Right lobe of liver (tissue), 6 donors: ENCODE measurements at regions not wholly inside any gene's neighbourhood (a gene's known extent, or its start where the extent isn't known, plus 50 kb on each side); places are given as distances from the start of the nearest gene placed in this dataset.

Experiments
- ATAC-seq, 4 donors: fragments of 200-7000 bp; cut with Tn5 transposase; one replicate each; pipeline ENCODE4 v1.9.1; 2020; ENCODE audit warnings: mild to moderate bottlenecking in 4 of 4, moderate library complexity in 4 of 4
- DNase-seq, 3 donors: peaks; one replicate each; pipeline ENCODE4 v3.0.0-alpha.2; 2020
- H3K27ac ChIP-seq, 3 donors: fragments of 200-600 bp; one replicate each; pipeline ENCODE4 v1.8.0; 2022
- H3K27me3 ChIP-seq, 2 donors: fragments of 200-600 bp; one replicate each; pipeline ENCODE4 v1.8.0; 2022
- H3K36me3 ChIP-seq, 4 donors: fragments of 200-600 bp; sonication (generic) in 1 of 4; one replicate each; pipeline versions ENCODE4 v1.5.1 to v1.8.0; 2017 to 2022; ENCODE audit warnings: control low read depth in 1 of 4
- H3K4me1 ChIP-seq, 4 donors: fragments of 200-600 bp; sonication (generic) in 1 of 4; one replicate each; pipeline versions ENCODE4 v1.5.1 to v1.8.0; 2017 to 2022; ENCODE audit warnings: control low read depth in 1 of 4
- H3K4me3 ChIP-seq, 3 donors: fragments of 200-600 bp; one replicate each; pipeline ENCODE4 v1.8.0; 2022
- H3K9me3 ChIP-seq, 4 donors: fragments of 200-600 bp; sonication (generic) in 1 of 4; one replicate each; pipeline versions ENCODE4 v1.5.1 to v1.8.0; 2017 to 2022; ENCODE audit warnings: control low read depth in 1 of 4
- POLR2A ChIP-seq: fragments of 450-650 bp; IDR thresholded peaks from one replicate; pipeline ENCODE4 v1.6.1; 2017; ENCODE audit warnings: antibody characterized with exemption, mild to moderate bottlenecking
- WGBS: methylation state at CpG from one replicate; pipeline ENCODE4 v1.1.6; 2018; ENCODE audit warnings: low coverage, low lambda C conversion rate; ENCODE audit not compliant: insufficient coverage; ENCODE audit errors: missing lambda C conversion rate; 5-methylcytosine and 5-hydroxymethylcytosine counted together
- intact Hi-C, 2 donors: fragments of 100-400 bp; cut with DNase I; formaldehyde crosslinking; loops; one replicate each; pipeline versions ENCODE4 v1.11.2 to v1.14.1; 2022
- TF ChIP-seq, protein P1 (sequence below), 4 donors: fragments of 200-600 bp in 3 of 4; fragments of 450-650 bp in 1 of 4; IDR thresholded peaks; one replicate each; pipeline versions ENCODE4 v1.5.1 to v1.8.0; 2016 to 2022; ENCODE audit warnings: antibody characterized with exemption in 4 of 4, mild to moderate bottlenecking in 2 of 4
- donor health status: DM: no; HTN: yes; CAD: no.
- donor health status: DM: no; HTN: no; CAD: no.
- donor health status: DM: no; HTN: no; CAD: no.
- donor health status: DM: no; HTN: yes; CAD: no.
- donor health status: DM: no; HTN: yes; CAD: no.

- WGBS, result 21% methylated on average over 2 of the region's 2 CpGs
- ATAC-seq, result no peak
Measured at GRCh38 chr6:67292169-67292568, 1342.9 kb upstream of the ADGRB3 start.

DNA sequence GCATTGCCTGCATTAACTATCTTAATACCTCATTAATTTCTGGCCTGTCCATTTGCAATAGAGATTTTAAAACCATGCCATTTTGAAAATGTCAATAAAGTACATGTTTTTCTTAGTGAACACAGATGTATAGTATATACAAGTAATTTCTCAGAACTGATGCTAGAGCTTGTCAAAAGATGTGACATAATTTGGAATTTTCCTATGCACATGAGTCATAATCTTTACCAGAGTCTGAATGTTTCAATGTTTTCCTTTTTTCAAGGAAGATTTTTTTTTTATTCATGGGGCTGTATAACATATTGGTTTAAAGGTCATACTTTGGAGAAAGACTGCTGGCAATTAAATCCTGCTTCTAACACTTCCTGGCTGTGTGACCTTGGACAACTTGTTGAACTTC lies 1347.5 kb upstream of the ADGRB3 start:
- no peaks in the 10 kb centered on the region for H3K36me3 ChIP-seq
- DNase-seq (no peak), ATAC-seq (no peak)
- peaks cover 0 to under 1% (median 0%) of the 10 kb centered on the region in 4 donors for H3K9me3 ChIP-seq
- H3K27ac ChIP-seq, result no peak overlapping the region
- TF ChIP-seq POLR2A, result no peak
- TF ChIP-seq, protein P1, sequence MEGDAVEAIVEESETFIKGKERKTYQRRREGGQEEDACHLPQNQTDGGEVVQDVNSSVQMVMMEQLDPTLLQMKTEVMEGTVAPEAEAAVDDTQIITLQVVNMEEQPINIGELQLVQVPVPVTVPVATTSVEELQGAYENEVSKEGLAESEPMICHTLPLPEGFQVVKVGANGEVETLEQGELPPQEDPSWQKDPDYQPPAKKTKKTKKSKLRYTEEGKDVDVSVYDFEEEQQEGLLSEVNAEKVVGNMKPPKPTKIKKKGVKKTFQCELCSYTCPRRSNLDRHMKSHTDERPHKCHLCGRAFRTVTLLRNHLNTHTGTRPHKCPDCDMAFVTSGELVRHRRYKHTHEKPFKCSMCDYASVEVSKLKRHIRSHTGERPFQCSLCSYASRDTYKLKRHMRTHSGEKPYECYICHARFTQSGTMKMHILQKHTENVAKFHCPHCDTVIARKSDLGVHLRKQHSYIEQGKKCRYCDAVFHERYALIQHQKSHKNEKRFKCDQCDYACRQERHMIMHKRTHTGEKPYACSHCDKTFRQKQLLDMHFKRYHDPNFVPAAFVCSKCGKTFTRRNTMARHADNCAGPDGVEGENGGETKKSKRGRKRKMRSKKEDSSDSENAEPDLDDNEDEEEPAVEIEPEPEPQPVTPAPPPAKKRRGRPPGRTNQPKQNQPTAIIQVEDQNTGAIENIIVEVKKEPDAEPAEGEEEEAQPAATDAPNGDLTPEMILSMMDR (IDR thresholded peaks at IDR 0.05), result no peak
- H3K27me3 ChIP-seq, result no peaks in the 10 kb centered on the region
- intact Hi-C loops, result no loop called here
- no peaks in the 10 kb centered on the region for H3K4me1 ChIP-seq
- no peak overlapping the region for H3K4me3 ChIP-seq

More at GRCh38 chr6:67292169-67292568, 1342.9 kb upstream of the ADGRB3 start:
- TF ChIP-seq POLR2A, result no peak
- TF ChIP-seq, protein P1 (IDR thresholded peaks at IDR 0.05), result no peak
- intact Hi-C loops, result no loop called here
- Histone ChIP-seq H3K9me3 (no peaks in the 10 kb centered on the region), H3K4me3 (no peak overlapping the region), H3K36me3 (no peaks in the 10 kb centered on the region), H3K27me3 (no peaks in the 10 kb centered on the region), H3K27ac (no peak overlapping the region), H3K4me1 (no peaks in the 10 kb centered on the region)
- no peak for DNase-seq

- peaks cover 0 to 5% (median 0%) of the 10 kb centered on the region in 4 donors for H3K9me3 ChIP-seq
- TF ChIP-seq POLR2A, result no peak
- TF ChIP-seq, protein P1 (IDR thresholded peaks at IDR 0.05), result no peak
Measured at GRCh38 chr6:67285770-67286495, 1349.1 kb upstream of the ADGRB3 start.

DNA sequence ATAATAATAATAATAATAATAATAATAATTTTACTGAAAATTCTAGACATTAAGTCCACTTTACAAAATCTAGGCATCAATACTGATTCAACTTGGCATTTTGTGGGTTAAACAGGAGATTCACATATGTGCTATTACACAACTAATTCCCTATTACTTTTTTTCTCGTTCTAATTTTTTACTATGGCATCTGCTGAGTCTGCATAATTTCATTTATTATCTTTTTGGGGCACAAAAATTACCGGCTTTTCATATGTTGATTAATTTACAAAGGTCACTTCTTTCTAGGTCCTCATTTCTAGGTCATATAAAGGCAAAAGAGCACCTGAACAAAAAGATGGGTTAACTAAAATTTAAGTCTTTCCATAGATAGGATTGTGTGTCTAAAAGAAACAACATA lies 1357.8 kb upstream of the ADGRB3 start:
- H3K9me3 ChIP-seq, result peaks cover 0 to 3% (median 0%) of the 10 kb centered on the region in 4 donors

More at GRCh38 chr6:67285770-67286495, 1349.1 kb upstream of the ADGRB3 start:
- no peaks in the 10 kb centered on the region for H3K4me1 ChIP-seq
- H3K27me3 ChIP-seq, result no peaks in the 10 kb centered on the region
- no peak for DNase-seq
- H3K36me3 ChIP-seq, result no peaks in the 10 kb centered on the region
- no peak overlapping the region for H3K27ac ChIP-seq
- H3K4me3 ChIP-seq, result no peak overlapping the region
- intact Hi-C loops, result no loop called here
- ATAC-seq, result no peak

More for the DNA sequence above, 1357.8 kb upstream of the ADGRB3 start:
- DNase-seq (no peak), ATAC-seq (no peak)
- no peaks in the 10 kb centered on the region for H3K27me3 ChIP-seq
- H3K36me3 ChIP-seq, result no peaks in the 10 kb centered on the region
- no peaks in the 10 kb centered on the region for H3K4me1 ChIP-seq
- H3K27ac ChIP-seq, result no peak overlapping the region
- no peak overlapping the region for H3K4me3 ChIP-seq
- WGBS, result 69% methylated on average over 2 of the region's 2 CpGs
- no peak for TF ChIP-seq POLR2A
- TF ChIP-seq, protein P1 (IDR thresholded peaks at IDR 0.05), result no peak
- intact Hi-C loops, result no loop called here
